H9 (cell line): ENCODE measurements at regions not wholly inside any gene's neighbourhood (a gene's known extent, or its start where the extent isn't known, plus 50 kb on each side); places are given as distances from the start of the nearest gene placed in this dataset.

Experiments
- DNase-seq: peaks from one replicate; pipeline ENCODE4 v3.0.0-alpha.2; 2017
- H2AFZ ChIP-seq: one replicate; pipeline ENCODE4 v1.6.1; 2013; ENCODE audit warnings: mild to moderate bottlenecking, low read length, control low read depth, moderate library complexity
- H2AK5ac ChIP-seq: 2 replicates; pipeline ENCODE4 v1.6.1; 2013; ENCODE audit warnings: low read length, control low read depth, mixed read lengths; ENCODE audit not compliant: insufficient read length
- H2BK120ac ChIP-seq: one replicate; pipeline ENCODE4 v1.6.1; 2013; ENCODE audit warnings: low read depth, mild to moderate bottlenecking, low read length, control low read depth, inconsistent platforms; ENCODE audit not compliant: poor library complexity, severe bottlenecking
- H2BK12ac ChIP-seq: 2 replicates; pipeline ENCODE4 v1.6.1; 2013; ENCODE audit warnings: low read length, control low read depth, mixed read lengths, low read depth; ENCODE audit not compliant: insufficient read length
- H2BK15ac ChIP-seq: 2 replicates; pipeline ENCODE4 v1.6.1; 2013; ENCODE audit warnings: low read depth, low read length, control low read depth
- H2BK20ac ChIP-seq: one replicate; pipeline ENCODE4 v1.6.1; 2013; ENCODE audit warnings: low read depth, mild to moderate bottlenecking, low read length, control low read depth, inconsistent platforms; ENCODE audit not compliant: poor library complexity, severe bottlenecking
- H2BK5ac ChIP-seq: 2 replicates; pipeline ENCODE4 v1.6.1; 2013; ENCODE audit warnings: low read length, control low read depth, mixed read lengths; ENCODE audit not compliant: insufficient read length
- H3K14ac ChIP-seq: 2 replicates; pipeline ENCODE4 v1.6.1; 2013; ENCODE audit warnings: low read length, control low read depth; ENCODE audit not compliant: insufficient read depth
- H3K18ac ChIP-seq: 2 replicates; pipeline ENCODE4 v1.6.1; 2013; ENCODE audit warnings: low read depth, mild to moderate bottlenecking, mixed read lengths, low read length, control low read depth; ENCODE audit not compliant: insufficient read length
- H3K23ac ChIP-seq: 2 replicates; pipeline ENCODE4 v1.6.1; 2013; ENCODE audit warnings: low read length, control low read depth, mixed read lengths, low read depth; ENCODE audit not compliant: insufficient read length
- H3K23me2 ChIP-seq: 2 replicates; pipeline ENCODE4 v1.6.1; 2013; ENCODE audit warnings: low read depth, mild to moderate bottlenecking, mixed read lengths, low read length, control low read depth; ENCODE audit not compliant: insufficient read length, poor library complexity, severe bottlenecking
- H3K27ac ChIP-seq: 2 replicates; pipeline ENCODE4 v1.5.1; 2013; ENCODE audit warnings: low read length, control low read depth, mixed read lengths, low read depth; ENCODE audit not compliant: insufficient read length
- H3K27me3 ChIP-seq: 2 replicates; pipeline ENCODE4 v1.6.1; 2013; ENCODE audit warnings: low read length, control low read depth, inconsistent platforms; ENCODE audit not compliant: insufficient read depth
- H3K4ac ChIP-seq: 2 replicates; pipeline ENCODE4 v1.6.1; 2013; ENCODE audit warnings: low read depth, mild to moderate bottlenecking, control low read depth, inconsistent platforms, low read length, moderate library complexity
- H3K4me1 ChIP-seq: 2 replicates; pipeline ENCODE4 v1.6.1; 2013; ENCODE audit warnings: low read length, control low read depth, inconsistent platforms; ENCODE audit not compliant: insufficient read depth
- H3K4me2 ChIP-seq: 2 replicates; pipeline ENCODE4 v1.6.1; 2013; ENCODE audit warnings: low read length, control low read depth, mixed read lengths; ENCODE audit not compliant: insufficient read length, insufficient read depth
- H3K56ac ChIP-seq: 2 replicates; pipeline ENCODE4 v1.6.1; 2013; ENCODE audit warnings: low read depth, mild to moderate bottlenecking, mixed read lengths, low read length, control low read depth; ENCODE audit not compliant: insufficient read length
- H3K79me1 ChIP-seq: 2 replicates; pipeline ENCODE4 v1.6.1; 2013; ENCODE audit warnings: low read depth, mild to moderate bottlenecking, moderate library complexity, low read length, control low read depth, inconsistent platforms; ENCODE audit not compliant: insufficient read depth, poor library complexity, severe bottlenecking
- H3K79me2 ChIP-seq: 2 replicates; pipeline ENCODE4 v1.6.1; 2013; ENCODE audit warnings: low read length, control low read depth, inconsistent platforms; ENCODE audit not compliant: insufficient read depth
- H3K9ac ChIP-seq: 2 replicates; pipeline ENCODE4 v1.6.1; 2013; ENCODE audit warnings: low read length, control low read depth, mixed read lengths; ENCODE audit not compliant: insufficient read length; ENCODE audit errors: extremely low read depth
- H3K9me3 ChIP-seq: one replicate; pipeline ENCODE4 v1.6.1; 2013; ENCODE audit warnings: low read depth, low read length, inconsistent platforms; ENCODE audit not compliant: control insufficient read depth
- H3T11ph ChIP-seq: one replicate; pipeline ENCODE4 v1.6.1; 2013; ENCODE audit warnings: mild to moderate bottlenecking, low read length, control low read depth, inconsistent platforms
- H4K20me1 ChIP-seq: one replicate; pipeline ENCODE4 v1.6.1; 2013; ENCODE audit not compliant: control insufficient read depth, insufficient read length, insufficient read depth
- H4K5ac ChIP-seq: 2 replicates; pipeline ENCODE4 v1.6.1; 2013; ENCODE audit warnings: low read depth, mild to moderate bottlenecking, mixed read lengths, low read length, control low read depth; ENCODE audit not compliant: insufficient read length
- H4K8ac ChIP-seq: replicated peaks from 2 replicates; pipeline ENCODE4 v1.6.1; 2013; ENCODE audit warnings: low read length, control low read depth, mixed read lengths, low read depth; ENCODE audit not compliant: insufficient read length
- H4K91ac ChIP-seq: 2 replicates; pipeline ENCODE4 v1.6.1; 2013; ENCODE audit warnings: low read depth, mild to moderate bottlenecking, moderate library complexity, mixed read lengths, low read length, control low read depth; ENCODE audit not compliant: insufficient read length
- H3K27ac Mint-ChIP-seq, 3 experiments: 2 replicates in 2 of 3; 3 replicates in 1 of 3; pipeline ENCODE4 v1.8.0; 2020 to 2021; ENCODE audit warnings: mixed read lengths in 3 of 3, mild to moderate bottlenecking in 1 of 3, moderate library complexity in 1 of 3
- H3K27me3 Mint-ChIP-seq: 2 replicates; pipeline ENCODE4 v1.8.0; 2021; ENCODE audit warnings: low read depth, mild to moderate bottlenecking, moderate library complexity, mixed read lengths
- H3K36me3 Mint-ChIP-seq, 3 experiments: 2 replicates in 2 of 3; 3 replicates in 1 of 3; pipeline ENCODE4 v1.8.0; 2020 to 2021; ENCODE audit warnings: low read depth in 3 of 3, mixed read lengths in 3 of 3; ENCODE audit not compliant: insufficient read depth in 1 of 3
- H3K4me1 Mint-ChIP-seq, 2 experiments: 2 replicates each; pipeline ENCODE4 v1.8.0; 2020; ENCODE audit warnings: mixed read lengths in 2 of 2
- H3K4me3 Mint-ChIP-seq, 2 experiments: 2 replicates in 1 of 2; 3 replicates in 1 of 2; pipeline ENCODE4 v1.8.0; 2020 to 2021; ENCODE audit warnings: mild to moderate bottlenecking in 2 of 2, mixed read lengths in 2 of 2, moderate library complexity in 1 of 2
- H3K9me3 Mint-ChIP-seq, 2 experiments: 2 replicates in 1 of 2; 3 replicates in 1 of 2; pipeline ENCODE4 v1.8.0; 2020; ENCODE audit warnings: mild to moderate bottlenecking in 2 of 2, mixed read lengths in 2 of 2, moderate library complexity in 1 of 2
- CTCF ChIP-seq: fragments of 200-600 bp; sonication (generic); conservative IDR thresholded peaks from 3 replicates; pipeline ENCODE4 v1.8.0; 2021; ENCODE audit warnings: antibody characterized with exemption, mild to moderate bottlenecking
- WGBS: extraction: QIAGEN DNeasy Blood & Tissue Kit; methylation state at CpG from one replicate; pipeline ENCODE4 v1.1.7; 2013; ENCODE audit warnings: missing lambda C conversion rate, low lambda C conversion rate, mixed read lengths; ENCODE audit not compliant: insufficient read length; ENCODE audit errors: extremely low coverage; 5-methylcytosine and 5-hydroxymethylcytosine counted together

GRCh38 chr11:23789200-23789853 is 707.5 kb upstream of the LUZP2 start:
- Histone ChIP-seq H3K79me1 (no peaks in the 10 kb centered on the region), H2AFZ (no peak overlapping the region), H3K23ac (no peak overlapping the region), H4K91ac (no peak overlapping the region), H2BK120ac (no peak overlapping the region), H3T11ph (no peak overlapping the region), H3K79me2 (no peaks in the 10 kb centered on the region), H4K8ac (no peak overlapping the region), H4K20me1 (no peaks in the 10 kb centered on the region), H3K4me1 (no peaks in the 10 kb centered on the region), H2BK15ac (no peak overlapping the region), H2BK20ac (no peak overlapping the region), H3K9ac (no peak overlapping the region), H2BK12ac (no peak overlapping the region), H3K23me2 (no peaks in the 10 kb centered on the region), H3K27me3 (no peaks in the 10 kb centered on the region), H3K18ac (no peak overlapping the region), H3K4me2 (no peak overlapping the region), H3K14ac (no peak overlapping the region), H3K4ac (no peak overlapping the region), H3K9me3 (no peaks in the 10 kb centered on the region), H3K56ac (no peak overlapping the region), H2AK5ac (no peak overlapping the region), H2BK5ac (no peak overlapping the region), H4K5ac (no peak overlapping the region), H3K27ac (no peak overlapping the region)
- no peaks in the 10 kb centered on the region for H3K36me3 Mint-ChIP-seq
- no peaks in the 10 kb centered on the region for H3K27me3 Mint-ChIP-seq
- no peak for TF ChIP-seq CTCF
- H3K4me3 Mint-ChIP-seq, result no peak overlapping the region
- DNase-seq, result no peak
- H3K9me3 Mint-ChIP-seq, result peaks cover 0 to 2% of the 10 kb centered on the region in 2 experiments; a peak in 1 of 5 replicates
- WGBS, result no CpG with 5 or more reads among the region's 5 CpGs
- H3K4me1 Mint-ChIP-seq, result no peaks in the 10 kb centered on the region
- H3K27ac Mint-ChIP-seq, result no peak overlapping the region; a peak in 1 of 7 replicates
